GM12874 (cell line): ENCODE measurements at regions not wholly inside any gene's neighbourhood (a gene's known extent, or its start where the extent isn't known, plus 50 kb on each side); places are given as distances from the start of the nearest gene placed in this dataset.

Experiments
- TF ChIP-seq, protein P1 (sequence below): IDR thresholded peaks from 2 replicates; pipeline ENCODE4 v1.5.1; 2011; ENCODE audit warnings: low read depth, mild to moderate bottlenecking, control low read depth, low read length, moderate library complexity; ENCODE audit not compliant: insufficient read depth

DNA sequence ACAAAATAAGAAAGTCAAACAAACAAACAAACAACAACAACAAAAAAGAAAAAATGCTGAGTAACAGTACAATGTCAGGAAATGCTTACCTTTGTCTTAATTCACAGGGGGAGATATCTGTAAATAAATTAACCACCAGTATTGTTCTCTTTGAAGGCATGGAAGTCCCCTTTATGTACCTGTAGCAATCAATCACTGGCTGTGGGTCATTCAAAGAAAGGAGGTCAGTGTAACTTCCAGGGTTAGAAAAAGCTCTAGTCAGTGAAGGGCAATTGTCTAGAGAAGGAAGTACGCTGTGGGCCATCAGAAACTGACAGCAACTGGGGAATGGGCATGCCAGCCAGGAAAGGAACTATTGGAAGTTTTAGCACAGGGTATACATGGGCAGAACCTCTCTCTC, 121.5 kb upstream of the LUZP2 start:
- TF ChIP-seq, protein P1, sequence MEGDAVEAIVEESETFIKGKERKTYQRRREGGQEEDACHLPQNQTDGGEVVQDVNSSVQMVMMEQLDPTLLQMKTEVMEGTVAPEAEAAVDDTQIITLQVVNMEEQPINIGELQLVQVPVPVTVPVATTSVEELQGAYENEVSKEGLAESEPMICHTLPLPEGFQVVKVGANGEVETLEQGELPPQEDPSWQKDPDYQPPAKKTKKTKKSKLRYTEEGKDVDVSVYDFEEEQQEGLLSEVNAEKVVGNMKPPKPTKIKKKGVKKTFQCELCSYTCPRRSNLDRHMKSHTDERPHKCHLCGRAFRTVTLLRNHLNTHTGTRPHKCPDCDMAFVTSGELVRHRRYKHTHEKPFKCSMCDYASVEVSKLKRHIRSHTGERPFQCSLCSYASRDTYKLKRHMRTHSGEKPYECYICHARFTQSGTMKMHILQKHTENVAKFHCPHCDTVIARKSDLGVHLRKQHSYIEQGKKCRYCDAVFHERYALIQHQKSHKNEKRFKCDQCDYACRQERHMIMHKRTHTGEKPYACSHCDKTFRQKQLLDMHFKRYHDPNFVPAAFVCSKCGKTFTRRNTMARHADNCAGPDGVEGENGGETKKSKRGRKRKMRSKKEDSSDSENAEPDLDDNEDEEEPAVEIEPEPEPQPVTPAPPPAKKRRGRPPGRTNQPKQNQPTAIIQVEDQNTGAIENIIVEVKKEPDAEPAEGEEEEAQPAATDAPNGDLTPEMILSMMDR: no peak

DNA sequence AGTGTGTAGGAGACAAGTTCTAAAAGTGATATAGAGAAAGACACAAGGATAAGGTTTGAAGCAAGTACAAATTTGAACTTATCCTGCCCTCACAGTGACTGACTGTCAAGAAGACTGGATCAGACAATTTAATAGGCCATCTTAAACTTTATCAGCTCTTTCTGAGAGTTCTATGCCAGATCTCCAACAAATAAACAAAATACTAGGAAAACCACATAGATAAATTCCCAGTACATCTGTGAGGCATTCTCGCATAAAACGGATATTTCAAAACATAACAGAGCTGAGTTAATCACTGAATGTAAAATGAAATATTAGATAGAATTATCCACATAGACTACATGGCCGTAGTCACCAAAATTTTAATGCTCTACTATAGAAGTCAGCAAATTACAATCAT, 120.9 kb upstream of the LUZP2 start:
- TF ChIP-seq, protein P1: no peak

- TF ChIP-seq, protein P1: no peak
Measured at GRCh38 chr11:24383137-24383536, 113.7 kb upstream of the LUZP2 start.

GRCh38 chr11:24384240-24384639, 112.6 kb upstream of the LUZP2 start:
- TF ChIP-seq, protein P1: no peak

GRCh38 chr11:24386546-24387397, 110.1 kb upstream of the LUZP2 start:
- TF ChIP-seq, protein P1: no peak

GRCh38 chr11:24389575-24389974, 107.3 kb upstream of the LUZP2 start:
- TF ChIP-seq, protein P1: no peak

GRCh38 chr11:24390016-24390415, 106.8 kb upstream of the LUZP2 start:
- TF ChIP-seq, protein P1: no peak
